Lower leg skin (tissue), 3 donors: ENCODE measurements at regions not wholly inside any gene's neighbourhood (a gene's known extent, or its start where the extent isn't known, plus 50 kb on each side); places are given as distances from the start of the nearest gene placed in this dataset.
"Not testable (repeated sequence)": the region's sequence is repeated elsewhere in the genome, so short reads cannot be mapped to it uniquely, and the experiment has no call there.

ENCODE experiments used
- POLR2A ChIP-seq, 2 donors: fragments of 450-650 bp; IDR thresholded peaks; one replicate each; pipeline ENCODE4 v1.6.1; 2016 to 2017; ENCODE audit warnings: antibody characterized with exemption in 2 of 2, mild to moderate bottlenecking in 1 of 2, moderate library complexity in 1 of 2
- TF ChIP-seq, protein P1 (sequence below), 3 donors: fragments of 450-650 bp; IDR thresholded peaks; one replicate each; pipeline ENCODE4 v1.5.1; 2016; ENCODE audit warnings: antibody characterized with exemption in 3 of 3, mild to moderate bottlenecking in 3 of 3, moderate library complexity in 2 of 3

DNA sequence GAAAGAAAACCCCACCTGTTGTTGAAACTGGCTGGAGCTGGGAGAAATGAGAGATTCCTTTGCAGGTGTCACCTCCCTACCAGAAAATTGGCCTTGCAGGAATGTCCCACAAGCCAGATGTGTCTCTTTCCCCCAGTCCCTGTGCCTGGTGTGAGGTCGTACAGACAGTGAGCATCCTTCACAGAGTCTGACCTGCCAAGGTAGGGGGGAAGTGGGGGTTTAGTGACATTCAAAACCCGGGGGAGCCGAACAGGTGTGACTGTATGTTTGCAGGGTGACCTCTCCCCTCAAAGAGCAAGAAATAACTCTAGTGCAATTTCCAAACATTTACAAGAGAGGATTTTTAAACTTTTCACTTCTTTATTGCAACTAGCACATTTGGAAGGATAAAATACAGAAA is 117.7 kb upstream of the SULF2 start:
- TF ChIP-seq, protein P1, sequence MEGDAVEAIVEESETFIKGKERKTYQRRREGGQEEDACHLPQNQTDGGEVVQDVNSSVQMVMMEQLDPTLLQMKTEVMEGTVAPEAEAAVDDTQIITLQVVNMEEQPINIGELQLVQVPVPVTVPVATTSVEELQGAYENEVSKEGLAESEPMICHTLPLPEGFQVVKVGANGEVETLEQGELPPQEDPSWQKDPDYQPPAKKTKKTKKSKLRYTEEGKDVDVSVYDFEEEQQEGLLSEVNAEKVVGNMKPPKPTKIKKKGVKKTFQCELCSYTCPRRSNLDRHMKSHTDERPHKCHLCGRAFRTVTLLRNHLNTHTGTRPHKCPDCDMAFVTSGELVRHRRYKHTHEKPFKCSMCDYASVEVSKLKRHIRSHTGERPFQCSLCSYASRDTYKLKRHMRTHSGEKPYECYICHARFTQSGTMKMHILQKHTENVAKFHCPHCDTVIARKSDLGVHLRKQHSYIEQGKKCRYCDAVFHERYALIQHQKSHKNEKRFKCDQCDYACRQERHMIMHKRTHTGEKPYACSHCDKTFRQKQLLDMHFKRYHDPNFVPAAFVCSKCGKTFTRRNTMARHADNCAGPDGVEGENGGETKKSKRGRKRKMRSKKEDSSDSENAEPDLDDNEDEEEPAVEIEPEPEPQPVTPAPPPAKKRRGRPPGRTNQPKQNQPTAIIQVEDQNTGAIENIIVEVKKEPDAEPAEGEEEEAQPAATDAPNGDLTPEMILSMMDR (IDR thresholded peaks at IDR 0.05): not testable (repeated sequence)
- not testable (repeated sequence) for TF ChIP-seq POLR2A (IDR thresholded peaks at IDR 0.05)
